IMR-90 (cell line): ENCODE measurements at regions not wholly inside any gene's neighbourhood (a gene's known extent, or its start where the extent isn't known, plus 50 kb on each side); places are given as distances from the start of the nearest gene placed in this dataset.

Source experiments
- ATAC-seq: fragments of 200-7000 bp; cut with Tn5 transposase; 2 replicates; pipeline ENCODE4 v1.9.1; 2020; ENCODE audit warnings: low read depth, mild to moderate bottlenecking, moderate library complexity
- BruUV-seq: library from RNA; stranded (reverse); fragments of 400-500 nt; replicated peaks from 2 replicates; lab custom pipeline; 2021; lab: Mats Ljungman, UMichigan
- CTCF ChIA-PET: fragments of 300-600 bp; formaldehyde crosslinking; extraction: SDS; loops from one replicate; lab custom pipeline; 2021; ENCODE audit warnings: antibody characterized with exemption; lab: Yijun Ruan, JAX
- POLR2A ChIA-PET: fragments of 300-600 bp; sonication (Branson Sonifier 250); formaldehyde crosslinking; loops from one replicate; lab custom pipeline; 2022; ENCODE audit warnings: antibody characterized with exemption; ENCODE audit not compliant: unreplicated experiment; lab: Charles Lee
- DNase-seq: peaks from one replicate; pipeline ENCODE4 v3.0.0; 2013
- H2AFZ ChIP-seq: replicated peaks from 2 replicates; pipeline ENCODE3; 2013; ENCODE audit warnings: low read length, mild to moderate bottlenecking; ENCODE audit not compliant: poor library complexity
- H2AK5ac ChIP-seq: 2 replicates; pipeline ENCODE4 v1.6.1; 2013; ENCODE audit warnings: low read depth, low read length, inconsistent platforms
- H2AK9ac ChIP-seq: replicated peaks from 2 replicates; pipeline ENCODE3; 2013; ENCODE audit warnings: mild to moderate bottlenecking, low read depth, low read length, moderate library complexity; ENCODE audit not compliant: poor library complexity
- H2BK120ac ChIP-seq: 2 replicates; pipeline ENCODE4 v1.6.1; 2013; ENCODE audit warnings: low read depth, low read length, inconsistent platforms
- H2BK15ac ChIP-seq: 3 replicates; pipeline ENCODE4 v1.6.1; 2013; ENCODE audit warnings: low read depth, low read length, inconsistent platforms
- H2BK20ac ChIP-seq: 2 replicates; pipeline ENCODE4 v1.6.1; 2013; ENCODE audit warnings: low read depth, mild to moderate bottlenecking, inconsistent platforms, low read length, moderate library complexity
- H2BK5ac ChIP-seq: 2 replicates; pipeline ENCODE4 v1.6.1; 2013; ENCODE audit warnings: mild to moderate bottlenecking, low read depth, low read length, inconsistent platforms; ENCODE audit not compliant: poor library complexity, severe bottlenecking
- H3K14ac ChIP-seq: replicated peaks from 2 replicates; pipeline ENCODE4 v1.6.1; 2013; ENCODE audit warnings: low read depth, low read length, inconsistent platforms
- H3K18ac ChIP-seq: 2 replicates; pipeline ENCODE4 v1.6.1; 2013; ENCODE audit warnings: low read depth, low read length, control low read depth
- H3K23ac ChIP-seq: 2 replicates; pipeline ENCODE4 v1.6.1; 2013; ENCODE audit warnings: low read depth, low read length, inconsistent platforms
- H3K27ac ChIP-seq: 2 replicates; pipeline ENCODE4 v1.5.1; 2013; ENCODE audit warnings: mild to moderate bottlenecking, control low read depth, low read length; ENCODE audit not compliant: insufficient read depth
- H3K27me3 ChIP-seq: 2 replicates; pipeline ENCODE4 v1.6.1; 2013; ENCODE audit warnings: low read length; ENCODE audit not compliant: control insufficient read depth, insufficient read depth
- H3K36me3 ChIP-seq: 2 replicates; pipeline ENCODE4 v1.6.1; 2013; ENCODE audit warnings: low read length, mixed read lengths; ENCODE audit not compliant: control insufficient read depth, insufficient read depth
- H3K4ac ChIP-seq: 2 replicates; pipeline ENCODE4 v1.6.1; 2013; ENCODE audit warnings: low read depth, low read length, inconsistent platforms
- H3K4me1 ChIP-seq: 2 replicates; pipeline ENCODE4 v1.6.1; 2013; ENCODE audit warnings: low read length, mixed read lengths; ENCODE audit not compliant: control insufficient read depth, insufficient read depth
- H3K4me2 ChIP-seq: 2 replicates; pipeline ENCODE4 v1.6.1; 2013; ENCODE audit warnings: low read depth, mild to moderate bottlenecking, control low read depth, low read length, moderate library complexity
- H3K4me3 ChIP-seq: 2 replicates; pipeline ENCODE4 v1.5.1; 2013; ENCODE audit warnings: low read depth, mild to moderate bottlenecking, control low read depth, low read length, moderate library complexity; ENCODE audit not compliant: insufficient read depth
- H3K56ac ChIP-seq: 2 replicates; pipeline ENCODE4 v1.6.1; 2013; ENCODE audit warnings: low read length, inconsistent platforms; ENCODE audit not compliant: insufficient read depth; ENCODE audit errors: extremely low read depth
- H3K79me1 ChIP-seq, 2 experiments: 2 replicates each; pipeline ENCODE4 v1.6.1; 2013; ENCODE audit warnings: low read length in 2 of 2, inconsistent platforms in 1 of 2, low read depth in 1 of 2
- H3K9ac ChIP-seq: 2 replicates; pipeline ENCODE4 v1.6.1; 2013; ENCODE audit warnings: low read depth, low read length, control low read depth
- H3K9me1 ChIP-seq: 2 replicates; pipeline ENCODE4 v1.6.1; 2013; ENCODE audit warnings: low read length, inconsistent platforms; ENCODE audit not compliant: insufficient read depth
- H3K9me3 ChIP-seq: 2 replicates; pipeline ENCODE4 v1.6.1; 2013; ENCODE audit warnings: low read length; ENCODE audit not compliant: control insufficient read depth, insufficient read depth
- H4K20me1 ChIP-seq: 2 replicates; pipeline ENCODE4 v1.6.1; 2013; ENCODE audit warnings: low read length, inconsistent platforms; ENCODE audit not compliant: insufficient read depth
- H4K5ac ChIP-seq: 2 replicates; pipeline ENCODE4 v1.6.1; 2013; ENCODE audit warnings: mild to moderate bottlenecking, low read depth, low read length, control low read depth
- H4K8ac ChIP-seq, 2 experiments: 2 replicates each; pipeline ENCODE4 v1.6.1; 2013; ENCODE audit warnings: low read depth in 2 of 2, low read length in 2 of 2, control low read depth in 1 of 2, inconsistent platforms in 1 of 2
- H4K91ac ChIP-seq: 2 replicates; pipeline ENCODE4 v1.6.1; 2013; ENCODE audit warnings: low read depth, low read length, inconsistent platforms; ENCODE audit not compliant: insufficient read depth
- BHLHE40 ChIP-seq: fragments of 150-350 bp; IDR thresholded peaks from 2 replicates; pipeline ENCODE4 v1.6.1; 2016; ENCODE audit warnings: mild to moderate bottlenecking, low read depth, low read length
- CEBPB ChIP-seq: IDR thresholded peaks from 2 replicates; pipeline ENCODE4 v1.6.1; 2012; ENCODE audit warnings: low read depth, low read length, improper control_type of control experiment
- MAFK ChIP-seq: IDR thresholded peaks from 2 replicates; pipeline ENCODE4 v1.6.1; 2012; ENCODE audit warnings: low read depth, low read length, improper control_type of control experiment
- MXI1 ChIP-seq: IDR thresholded peaks from 2 replicates; pipeline ENCODE4 v1.6.1; 2012; ENCODE audit warnings: low read depth, mild to moderate bottlenecking, low read length, moderate library complexity, borderline replicate concordance
- NFE2L2 ChIP-seq: fragments of 150-350 bp; IDR thresholded peaks from 2 replicates; pipeline ENCODE4 v1.6.1; 2016; ENCODE audit warnings: low read depth, mild to moderate bottlenecking, low read length
- POLR2A ChIP-seq: IDR thresholded peaks from 2 replicates; pipeline ENCODE4 v1.6.1; 2012; ENCODE audit warnings: mild to moderate bottlenecking, low read depth, low read length
- RCOR1 ChIP-seq: IDR thresholded peaks from 2 replicates; pipeline ENCODE4 v1.6.1; 2012; ENCODE audit warnings: mild to moderate bottlenecking, low read length, improper control_type of control experiment; ENCODE audit not compliant: insufficient replicate concordance
- RFX5 ChIP-seq: IDR thresholded peaks from 2 replicates; pipeline ENCODE4 v1.8.0; 2012; ENCODE audit warnings: low read depth, mild to moderate bottlenecking, low read length, moderate library complexity
- SMC3 ChIP-seq: fragments of 150-350 bp; IDR thresholded peaks from 2 replicates; pipeline ENCODE4 v1.6.1; 2016; ENCODE audit warnings: low read depth, mild to moderate bottlenecking, antibody characterized with exemption, low read length, moderate library complexity
- WGBS, 2 experiments: methylation state at CpG; one replicate each; pipeline versions ENCODE4 v1.1.5 to v1.1.7; 2013; ENCODE audit warnings: missing lambda C conversion rate in 2 of 2; ENCODE audit not compliant: insufficient read length in 1 of 2; ENCODE audit errors: extremely low coverage in 2 of 2; 5-methylcytosine and 5-hydroxymethylcytosine counted together
- dilution Hi-C: fragments of 300-500 bp; cut with HindIII; formaldehyde crosslinking; loops from one replicate; pipeline ENCODE4 v1.14.3; 2018; ENCODE audit warnings: low sequenced_read_pairs; ENCODE audit not compliant: unreplicated experiment
- in situ Hi-C: fragments of 300-500 bp; cut with MboI; formaldehyde crosslinking; loops from 3 replicates; pipeline ENCODE4 v1.14.3; 2019; ENCODE audit warnings: low sequenced_read_pairs, inconsistent platforms, mixed read lengths
- intact Hi-C: fragments of 100-400 bp; cut with micrococcal nuclease; formaldehyde crosslinking; loops from 2 replicates; pipeline ENCODE4 v1.10.0; 2022
- TF ChIP-seq, protein P1 (sequence below): fragments of 150-350 bp; IDR thresholded peaks from 2 replicates; pipeline ENCODE4 v1.6.1; 2016; ENCODE audit warnings: low read depth, mild to moderate bottlenecking, low read length, moderate library complexity, borderline replicate concordance
- TF ChIP-seq, protein P2 (sequence below): fragments of 150-350 bp; IDR thresholded peaks from 2 replicates; pipeline ENCODE4 v1.6.1; 2017; ENCODE audit warnings: mild to moderate bottlenecking, antibody characterized with exemption, low read length, low read depth
- TF ChIP-seq, protein P3 (sequence below): conservative IDR thresholded peaks from 2 replicates; pipeline ENCODE4 v1.5.1; 2012; ENCODE audit warnings: mild to moderate bottlenecking, low read depth, low read length, improper control_type of control experiment

DNA sequence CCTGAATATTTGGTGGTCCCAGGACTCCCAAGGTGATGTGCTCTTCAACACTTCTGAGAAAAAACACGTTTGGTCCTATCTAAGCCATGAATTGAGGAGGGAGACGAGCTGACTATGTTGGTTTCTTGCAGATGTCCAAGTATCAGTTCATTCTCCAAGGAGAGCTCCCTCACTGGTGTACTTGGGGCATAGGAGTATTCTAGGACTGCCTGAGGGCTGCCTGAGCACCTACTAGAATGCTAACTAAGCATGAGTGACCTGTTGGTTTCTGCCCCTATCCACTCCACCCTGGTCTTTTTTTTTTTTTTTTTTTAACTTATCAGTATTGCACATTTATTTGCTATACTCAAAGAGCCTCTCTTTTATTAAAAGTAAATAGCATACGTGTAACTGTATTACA lies 200.5 kb upstream of the FANCL start:
- H2BK5ac ChIP-seq, result no peak overlapping the region
- TF ChIP-seq MAFK (no peak), SMC3 (no peak), POLR2A (no peak), NFE2L2 (no peak), RCOR1 (no peak), BHLHE40 (no peak), MXI1 (no peak), CEBPB (no peak), RFX5 (no peak)
- TF ChIP-seq, protein P1, sequence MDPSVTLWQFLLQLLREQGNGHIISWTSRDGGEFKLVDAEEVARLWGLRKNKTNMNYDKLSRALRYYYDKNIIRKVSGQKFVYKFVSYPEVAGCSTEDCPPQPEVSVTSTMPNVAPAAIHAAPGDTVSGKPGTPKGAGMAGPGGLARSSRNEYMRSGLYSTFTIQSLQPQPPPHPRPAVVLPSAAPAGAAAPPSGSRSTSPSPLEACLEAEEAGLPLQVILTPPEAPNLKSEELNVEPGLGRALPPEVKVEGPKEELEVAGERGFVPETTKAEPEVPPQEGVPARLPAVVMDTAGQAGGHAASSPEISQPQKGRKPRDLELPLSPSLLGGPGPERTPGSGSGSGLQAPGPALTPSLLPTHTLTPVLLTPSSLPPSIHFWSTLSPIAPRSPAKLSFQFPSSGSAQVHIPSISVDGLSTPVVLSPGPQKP, result no peak
- TF ChIP-seq, protein P2, sequence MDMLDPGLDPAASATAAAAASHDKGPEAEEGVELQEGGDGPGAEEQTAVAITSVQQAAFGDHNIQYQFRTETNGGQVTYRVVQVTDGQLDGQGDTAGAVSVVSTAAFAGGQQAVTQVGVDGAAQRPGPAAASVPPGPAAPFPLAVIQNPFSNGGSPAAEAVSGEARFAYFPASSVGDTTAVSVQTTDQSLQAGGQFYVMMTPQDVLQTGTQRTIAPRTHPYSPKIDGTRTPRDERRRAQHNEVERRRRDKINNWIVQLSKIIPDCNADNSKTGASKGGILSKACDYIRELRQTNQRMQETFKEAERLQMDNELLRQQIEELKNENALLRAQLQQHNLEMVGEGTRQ, result no peak
- TF ChIP-seq, protein P3, sequence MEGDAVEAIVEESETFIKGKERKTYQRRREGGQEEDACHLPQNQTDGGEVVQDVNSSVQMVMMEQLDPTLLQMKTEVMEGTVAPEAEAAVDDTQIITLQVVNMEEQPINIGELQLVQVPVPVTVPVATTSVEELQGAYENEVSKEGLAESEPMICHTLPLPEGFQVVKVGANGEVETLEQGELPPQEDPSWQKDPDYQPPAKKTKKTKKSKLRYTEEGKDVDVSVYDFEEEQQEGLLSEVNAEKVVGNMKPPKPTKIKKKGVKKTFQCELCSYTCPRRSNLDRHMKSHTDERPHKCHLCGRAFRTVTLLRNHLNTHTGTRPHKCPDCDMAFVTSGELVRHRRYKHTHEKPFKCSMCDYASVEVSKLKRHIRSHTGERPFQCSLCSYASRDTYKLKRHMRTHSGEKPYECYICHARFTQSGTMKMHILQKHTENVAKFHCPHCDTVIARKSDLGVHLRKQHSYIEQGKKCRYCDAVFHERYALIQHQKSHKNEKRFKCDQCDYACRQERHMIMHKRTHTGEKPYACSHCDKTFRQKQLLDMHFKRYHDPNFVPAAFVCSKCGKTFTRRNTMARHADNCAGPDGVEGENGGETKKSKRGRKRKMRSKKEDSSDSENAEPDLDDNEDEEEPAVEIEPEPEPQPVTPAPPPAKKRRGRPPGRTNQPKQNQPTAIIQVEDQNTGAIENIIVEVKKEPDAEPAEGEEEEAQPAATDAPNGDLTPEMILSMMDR, result no peak
- no peak overlapping the region for H3K18ac ChIP-seq
- no CpG with 5 or more reads among the region's 3 CpGs for WGBS, 2 experiments
- H3K9me1 ChIP-seq, result no peaks in the 10 kb centered on the region
- no peak overlapping the region for H2AK5ac ChIP-seq
- no peak overlapping the region for H2BK120ac ChIP-seq
- H4K5ac ChIP-seq, result no peak overlapping the region
- H2BK20ac ChIP-seq, result no peak overlapping the region
- no peak overlapping the region for H2BK15ac ChIP-seq
- BruUV-seq, result no TSS peak
- dilution Hi-C loops, result no loop called here
- H4K8ac ChIP-seq, result no peak overlapping the region
- H3K4ac ChIP-seq, result no peak overlapping the region
- ChIA-PET POLR2A (no interaction called here), CTCF (interaction anchor here (1.2 kb wide), 1 partner anchor 536 kb away, joined by 3 read pairs; no protein-coding TSS in a partner anchor)
- no peak overlapping the region for H3K4me3 ChIP-seq
- H3K4me1 ChIP-seq, result no peaks in the 10 kb centered on the region
- no peak overlapping the region for H3K56ac ChIP-seq
- no peaks in the 10 kb centered on the region for H4K20me1 ChIP-seq
- H3K36me3 ChIP-seq, result no peaks in the 10 kb centered on the region
- intact Hi-C loops, result loop anchor here (10.0 kb wide), 1 partner anchor 397 kb away; the partner anchor contains the start of gene VRK2
- H2AK9ac ChIP-seq, result no peak overlapping the region
- no peak overlapping the region for H3K27ac ChIP-seq
- H3K14ac ChIP-seq, result no peak overlapping the region
- H3K9ac ChIP-seq, result no peak overlapping the region
- H3K9me3 ChIP-seq, result no peaks in the 10 kb centered on the region
- ATAC-seq (no peak), DNase-seq (no peak)
- H3K27me3 ChIP-seq, result no peaks in the 10 kb centered on the region
- no peak overlapping the region for H3K23ac ChIP-seq
- no peaks in the 10 kb centered on the region for H3K79me1 ChIP-seq
- no peak overlapping the region for H2AFZ ChIP-seq
- no peak overlapping the region for H3K4me2 ChIP-seq
- no peak overlapping the region for H4K91ac ChIP-seq
- in situ Hi-C loops, result loop anchor here (25.0 kb wide), 1 partner anchor 304 kb away; no protein-coding TSS in a partner anchor
